ENCODE measurements at regions not wholly inside any gene's neighbourhood (a gene's known extent, or its start where the extent isn't known, plus 50 kb on each side); places are given as distances from the start of the nearest gene placed in this dataset.
A peak's percentile ranks its signal among the peaks of the same experiment; 100 is the strongest.

GRCh38 chr18:52060607-52061304 is 279.2 kb upstream of the DCC start:
- no peak overlapping the region for H3K9ac ChIP-seq (replicated peaks in 1 of 4; ENCODE audit: extremely low read depth in 1 of 4, low read depth in 3 of 4, low read length in 3 of 4)
- H3K14ac ChIP-seq (ENCODE audit: insufficient read length) = no peak overlapping the region
- H2AFZ ChIP-seq (ENCODE audit: low read length) = no peak overlapping the region
- TF ChIP-seq SAP30 (IDR thresholded peaks at IDR 0.05; ENCODE audit: insufficient read depth, insufficient replicate concordance, low read length) (peak; percentile 87), TCF12 (IDR thresholded peaks at IDR 0.05; ENCODE audit: low read depth, low read length) (no peak), SIN3A (conservative IDR thresholded peaks at IDR 0.05 in 1 of 2, IDR thresholded peaks at IDR 0.05 in 1 of 2; ENCODE audit: low read depth in 1 of 2, low read length in 2 of 2) (peak; percentile 79 to 84; a peak in 2 of 4 replicates), HDAC2 (IDR thresholded peaks at IDR 0.05; ENCODE audit: borderline replicate concordance in 1 of 2, low read depth in 2 of 2, low read length in 2 of 2) (0 out of 4 replicates have a peak, but pooled peaks of 1 of the 2 experiments have one; percentile 54)
- no peak overlapping the region for H2BK120ac ChIP-seq (replicated peaks; ENCODE audit: low read depth, low read length)
- H4K5ac ChIP-seq (ENCODE audit: insufficient read length, low read depth, low read length) = no peak overlapping the region
- H2BK20ac ChIP-seq (ENCODE audit: low read length) = peak overlapping the region; percentile 40
- H3K4ac ChIP-seq (replicated peaks; ENCODE audit: insufficient read length, low read depth, low read length) = peak overlapping the region; percentile 61
- no peak overlapping the region for H3K56ac ChIP-seq (replicated peaks; ENCODE audit: insufficient read length, low read depth, low read length)
- DNase-seq (ENCODE audit: low read depth in 1 of 2, low spot score in 2 of 2) = peak; percentile 7 to 46
- no peaks in the 10 kb centered on the region for H3K27me3 ChIP-seq (replicated peaks in 1 of 4; ENCODE audit: control insufficient read depth in 3 of 4, extremely low read depth in 1 of 4, insufficient read depth in 3 of 4, low read length in 3 of 4)
- H3K4me3 ChIP-seq (ENCODE audit: extremely low read depth in 1 of 4, insufficient read depth in 2 of 4, low read depth in 3 of 4, low read length in 4 of 4) = peak overlapping the region in 1 of 4 experiments; percentile 33; a peak in 2 of 8 replicates
- H3K23me2 ChIP-seq (ENCODE audit: low read depth, low read length) = no peaks in the 10 kb centered on the region
- H3K4me2 ChIP-seq (ENCODE audit: insufficient read depth in 1 of 2, low read depth in 2 of 2, low read length in 2 of 2) = peak overlapping the region; percentile 44 to 58
- CTCF ChIA-PET (ENCODE audit: partially characterized antibody) = interaction anchor here (1.3 kb wide), 1 partner anchor 228 kb away, joined by 5 read pairs; no protein-coding TSS in a partner anchor
- no peak overlapping the region for H3K23ac ChIP-seq (ENCODE audit: insufficient read length)
- no peak overlapping the region; the same call in 1 of the 2 replicates for H3K18ac ChIP-seq (ENCODE audit: extremely low read depth, low read length)
- peak; percentile 80 for FAIRE-seq
- no peak overlapping the region for H3K27ac ChIP-seq (ENCODE audit: low read depth, low read length)
- H3K79me2 ChIP-seq (ENCODE audit: control insufficient read depth in 1 of 2, insufficient read depth in 2 of 2, low read length in 2 of 2) = no peaks in the 10 kb centered on the region
- no peaks in the 10 kb centered on the region for H3K36me3 ChIP-seq (ENCODE audit: control insufficient read depth in 2 of 4, insufficient read depth in 4 of 4, low read length in 3 of 4)
- no peak overlapping the region for H2BK5ac ChIP-seq (ENCODE audit: low read depth, low read length)
- H3K4me1 ChIP-seq (replicated peaks in 1 of 4; ENCODE audit: control insufficient read depth in 3 of 4, insufficient read depth in 4 of 4, low read length in 3 of 4) = peaks cover 0 to 12% (median 4%) of the 10 kb centered on the region in 4 experiments; a peak in 3 of 7 replicates
- H4K8ac ChIP-seq (ENCODE audit: extremely low read depth, insufficient read depth, low read length) = no peak overlapping the region
- no peak overlapping the region for H2AK5ac ChIP-seq (ENCODE audit: low read depth, low read length)
- no peaks in the 10 kb centered on the region for H4K20me1 ChIP-seq (replicated peaks in 1 of 2; ENCODE audit: control insufficient read depth in 1 of 2, insufficient read depth in 2 of 2, low read length in 2 of 2)
- POLR2A ChIA-PET (ENCODE audit: partially characterized antibody) = no interaction called here
- H2BK15ac ChIP-seq (ENCODE audit: low read length) = no peak overlapping the region
- peak overlapping the region; percentile 11 for H4K91ac ChIP-seq (replicated peaks; ENCODE audit: insufficient read length, low read length)
- H2BK12ac ChIP-seq (ENCODE audit: low read depth, low read length) = no peak overlapping the region
- no peaks in the 10 kb centered on the region for H3K79me1 ChIP-seq (ENCODE audit: low read depth, low read length)
- peaks cover 5 to 12% of the 10 kb centered on the region in 2 experiments for H3K9me3 ChIP-seq (ENCODE audit: insufficient read depth in 2 of 2, low read depth in 1 of 2, low read length in 1 of 2)
- 31% methylated on average over 4 of the region's 4 CpGs; no CpG with 5 or more reads in 1 of the 2 experiments for WGBS, 2 experiments (ENCODE audit: extremely low coverage in 1 of 2, insufficient coverage in 1 of 2, insufficient read length in 1 of 2, insufficient replicate concordance in 2 of 2, low coverage in 1 of 2, low lambda C conversion rate in 2 of 2, missing lambda C conversion rate in 1 of 2)
